ENCODE measurements at regions not wholly inside any gene's neighbourhood (a gene's known extent, or its start where the extent isn't known, plus 50 kb on each side); places are given as distances from the start of the nearest gene placed in this dataset.
A peak's percentile ranks its signal among the peaks of the same experiment; 100 is the strongest.

DNA sequence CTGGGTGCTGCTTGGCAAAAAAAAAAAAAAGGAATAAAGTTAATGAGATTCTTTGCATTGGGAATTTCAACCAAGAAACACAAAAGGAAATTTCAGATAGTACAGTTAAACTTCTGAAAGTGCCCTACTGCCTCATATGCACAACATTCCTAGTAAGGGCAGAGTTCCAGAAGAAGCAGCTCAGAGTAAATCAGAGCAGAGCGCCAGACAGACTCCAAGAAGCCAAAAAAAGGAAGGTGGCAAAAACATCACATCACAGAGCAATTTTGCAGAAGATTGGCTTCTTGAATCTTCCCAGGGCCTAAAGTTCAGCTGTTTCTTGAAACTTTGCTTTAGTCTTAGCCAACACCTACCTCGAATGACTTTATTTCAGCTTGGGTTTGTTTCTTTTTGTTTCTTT, 544.1 kb downstream of the XPNPEP1 start:
- WGBS, 2 donors: 73% methylated on average over 2 of the region's 2 CpGs
- intact Hi-C loops (cut with DNase I): no loop called here

DNA sequence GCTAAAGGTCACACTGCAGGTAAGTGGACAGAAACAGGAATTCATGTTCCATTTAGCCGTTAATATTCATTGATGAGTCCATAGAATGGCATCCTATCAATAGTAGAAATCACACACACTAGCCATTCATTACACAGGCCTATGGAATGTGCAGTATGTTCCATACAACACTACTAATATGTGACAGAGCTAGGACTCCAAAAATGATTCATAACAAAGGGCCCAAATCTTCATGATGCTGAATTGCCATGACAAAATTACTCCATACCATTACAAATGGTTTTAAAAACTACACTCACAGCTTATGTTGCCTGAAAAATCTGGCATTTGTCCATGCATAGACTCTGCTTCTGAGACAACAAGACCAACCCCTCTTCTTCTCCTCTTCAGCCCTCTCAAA, 549.1 kb downstream of the XPNPEP1 start:
- Histone ChIP-seq H3K27ac (no peak overlapping the region), H3K4me3 (no peak overlapping the region), H3K4me1 (peaks cover 0 to 16% (median 13%) of the 10 kb centered on the region in 4 donors), H3K36me3 (no peaks in the 10 kb centered on the region), H3K27me3 (no peaks in the 10 kb centered on the region), H3K9me3 (no peaks in the 10 kb centered on the region)
- WGBS, 2 donors: 77 to 81% methylated on average over 1 of the region's 1 CpG
- TF ChIP-seq EP300 (IDR thresholded peaks at IDR 0.05) (no peak), POLR2A (IDR thresholded peaks at IDR 0.05) (no peak), POLR2AphosphoS5 (IDR thresholded peaks at IDR 0.05) (no peak)
- TF ChIP-seq, protein P1, sequence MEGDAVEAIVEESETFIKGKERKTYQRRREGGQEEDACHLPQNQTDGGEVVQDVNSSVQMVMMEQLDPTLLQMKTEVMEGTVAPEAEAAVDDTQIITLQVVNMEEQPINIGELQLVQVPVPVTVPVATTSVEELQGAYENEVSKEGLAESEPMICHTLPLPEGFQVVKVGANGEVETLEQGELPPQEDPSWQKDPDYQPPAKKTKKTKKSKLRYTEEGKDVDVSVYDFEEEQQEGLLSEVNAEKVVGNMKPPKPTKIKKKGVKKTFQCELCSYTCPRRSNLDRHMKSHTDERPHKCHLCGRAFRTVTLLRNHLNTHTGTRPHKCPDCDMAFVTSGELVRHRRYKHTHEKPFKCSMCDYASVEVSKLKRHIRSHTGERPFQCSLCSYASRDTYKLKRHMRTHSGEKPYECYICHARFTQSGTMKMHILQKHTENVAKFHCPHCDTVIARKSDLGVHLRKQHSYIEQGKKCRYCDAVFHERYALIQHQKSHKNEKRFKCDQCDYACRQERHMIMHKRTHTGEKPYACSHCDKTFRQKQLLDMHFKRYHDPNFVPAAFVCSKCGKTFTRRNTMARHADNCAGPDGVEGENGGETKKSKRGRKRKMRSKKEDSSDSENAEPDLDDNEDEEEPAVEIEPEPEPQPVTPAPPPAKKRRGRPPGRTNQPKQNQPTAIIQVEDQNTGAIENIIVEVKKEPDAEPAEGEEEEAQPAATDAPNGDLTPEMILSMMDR (IDR thresholded peaks at IDR 0.05): no peak
- intact Hi-C loops (cut with DNase I): no loop called here
- no peak for DNase-seq

More for the DNA sequence above, 544.1 kb downstream of the XPNPEP1 start:
- Histone ChIP-seq H3K27me3 (no peaks in the 10 kb centered on the region), H3K27ac (peak overlapping the region in 3 of 4 donors; percentile 46 to 74 (median 49)), H3K4me3 (no peak overlapping the region), H3K4me1 (peaks cover 0 to 37% (median 31%) of the 10 kb centered on the region in 4 donors), H3K36me3 (no peaks in the 10 kb centered on the region), H3K9me3 (no peaks in the 10 kb centered on the region)
- DNase-seq: no peak
- peak in 1 of 4 donors; percentile 15 for TF ChIP-seq POLR2AphosphoS5 (IDR thresholded peaks at IDR 0.05)
- TF ChIP-seq, protein P1 (IDR thresholded peaks at IDR 0.05): no peak
- TF ChIP-seq EP300 (IDR thresholded peaks at IDR 0.05): no peak
- no peak for TF ChIP-seq POLR2A (IDR thresholded peaks at IDR 0.05)

DNA sequence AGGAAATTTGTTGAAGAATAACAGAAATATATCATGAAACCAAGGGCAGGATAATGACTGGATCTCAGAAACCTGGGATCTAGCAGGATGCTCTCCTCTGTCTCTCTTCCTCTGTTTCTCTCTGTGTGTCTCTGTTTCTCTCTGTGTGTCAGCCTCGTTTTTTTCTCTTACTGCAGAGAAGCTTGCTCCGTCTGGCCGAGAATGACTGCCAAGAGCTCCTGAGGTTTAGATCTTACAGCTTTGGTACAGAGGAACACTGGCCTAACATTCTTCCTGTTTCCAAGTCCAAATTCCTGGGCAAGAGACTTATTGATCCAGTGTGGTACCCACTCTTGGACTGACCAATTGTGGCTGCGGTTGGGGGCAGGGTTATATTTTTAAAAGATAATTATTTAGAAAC, 564.0 kb downstream of the XPNPEP1 start:
- DNase-seq: no peak
- intact Hi-C loops (cut with DNase I): no loop called here
- Histone ChIP-seq H3K36me3 (no peaks in the 10 kb centered on the region), H3K27me3 (no peaks in the 10 kb centered on the region), H3K4me1 (peaks cover 0 to 26% (median 18%) of the 10 kb centered on the region in 4 donors), H3K27ac (peak overlapping the region in 2 of 4 donors; percentile 0 to 12), H3K4me3 (no peak overlapping the region), H3K9me3 (no peaks in the 10 kb centered on the region)
- TF ChIP-seq POLR2A (IDR thresholded peaks at IDR 0.05): no peak
- no peak for TF ChIP-seq POLR2AphosphoS5 (IDR thresholded peaks at IDR 0.05)
- TF ChIP-seq EP300 (IDR thresholded peaks at IDR 0.05): no peak
- TF ChIP-seq, protein P1 (IDR thresholded peaks at IDR 0.05): no peak
- WGBS, 2 donors: 56 to 63% methylated on average over 4 of the region's 4 CpGs

DNA sequence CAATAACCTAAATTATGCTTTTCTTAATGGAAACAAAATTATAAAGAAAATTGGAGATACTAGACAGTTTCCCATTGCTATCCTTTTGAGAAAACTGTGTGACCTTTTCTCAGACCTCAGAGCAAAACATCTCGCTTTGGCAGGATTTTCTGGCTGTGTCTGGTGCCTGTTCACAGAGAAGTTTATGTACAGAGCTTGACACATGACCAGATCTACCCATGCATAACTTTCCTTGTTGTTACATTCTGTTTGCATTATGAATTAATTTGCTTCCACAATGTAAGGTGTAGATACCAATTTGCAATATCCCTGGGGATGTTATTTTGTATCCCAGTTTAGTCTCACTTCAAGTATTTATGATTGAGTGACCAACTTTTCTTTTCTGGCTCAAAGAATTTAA, 565.0 kb downstream of the XPNPEP1 start:
- TF ChIP-seq EP300 (IDR thresholded peaks at IDR 0.05) (no peak), POLR2AphosphoS5 (IDR thresholded peaks at IDR 0.05) (no peak), POLR2A (IDR thresholded peaks at IDR 0.05) (no peak)
- TF ChIP-seq, protein P1 (IDR thresholded peaks at IDR 0.05): no peak
- Histone ChIP-seq H3K36me3 (no peaks in the 10 kb centered on the region), H3K9me3 (no peaks in the 10 kb centered on the region), H3K4me1 (peaks cover 0 to 26% (median 18%) of the 10 kb centered on the region in 4 donors), H3K27ac (peak overlapping the region in 1 of 4 donors; percentile 12), H3K4me3 (no peak overlapping the region), H3K27me3 (no peaks in the 10 kb centered on the region)
- intact Hi-C loops (cut with DNase I): no loop called here
- no peak for DNase-seq
- 48 to 57% methylated on average over 1 of the region's 1 CpG for WGBS, 2 donors

DNA sequence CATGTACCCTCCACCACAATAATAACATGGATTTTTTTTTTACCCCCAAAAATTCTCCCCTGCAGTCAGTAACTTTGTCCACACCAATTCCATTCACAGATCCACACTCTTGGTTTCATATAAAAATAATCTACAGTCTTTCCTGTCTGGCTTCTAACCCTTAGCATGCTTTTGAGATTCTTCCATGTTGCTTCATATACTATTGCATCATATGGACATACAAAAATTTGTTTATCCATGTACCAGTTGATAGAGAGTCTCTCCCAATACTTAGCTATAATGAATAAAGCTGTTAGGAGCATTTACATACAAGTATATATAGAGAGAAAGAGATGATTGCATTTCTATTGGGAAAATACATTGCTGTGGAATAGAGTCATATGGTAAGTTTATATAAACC, 575.0 kb downstream of the XPNPEP1 start:
- Histone ChIP-seq H3K36me3 (no peaks in the 10 kb centered on the region), H3K27ac (no peak overlapping the region), H3K27me3 (no peaks in the 10 kb centered on the region), H3K4me3 (no peak overlapping the region), H3K4me1 (no peaks in the 10 kb centered on the region), H3K9me3 (no peaks in the 10 kb centered on the region)
- no peak for DNase-seq
- intact Hi-C loops (cut with DNase I): no loop called here
- TF ChIP-seq POLR2AphosphoS5 (IDR thresholded peaks at IDR 0.05) (no peak), POLR2A (IDR thresholded peaks at IDR 0.05) (no peak), EP300 (IDR thresholded peaks at IDR 0.05) (no peak)
- TF ChIP-seq, protein P1 (IDR thresholded peaks at IDR 0.05): no peak
